GM21423 (cell line): ENCODE measurements at regions not wholly inside any gene's neighbourhood (a gene's known extent, or its start where the extent isn't known, plus 50 kb on each side); places are given as distances from the start of the nearest gene placed in this dataset.
"Not testable (repeated sequence)": the region's sequence is repeated elsewhere in the genome, so short reads cannot be mapped to it uniquely, and the experiment has no call there.

Experiments used
- ATAC-seq: cut with Tn5 transposase; IDR thresholded peaks from one replicate; pipeline ENCODE4 v1.9.1; 2021; ENCODE audit warnings: mild to moderate bottlenecking, moderate library complexity; ENCODE audit not compliant: unreplicated experiment

DNA sequence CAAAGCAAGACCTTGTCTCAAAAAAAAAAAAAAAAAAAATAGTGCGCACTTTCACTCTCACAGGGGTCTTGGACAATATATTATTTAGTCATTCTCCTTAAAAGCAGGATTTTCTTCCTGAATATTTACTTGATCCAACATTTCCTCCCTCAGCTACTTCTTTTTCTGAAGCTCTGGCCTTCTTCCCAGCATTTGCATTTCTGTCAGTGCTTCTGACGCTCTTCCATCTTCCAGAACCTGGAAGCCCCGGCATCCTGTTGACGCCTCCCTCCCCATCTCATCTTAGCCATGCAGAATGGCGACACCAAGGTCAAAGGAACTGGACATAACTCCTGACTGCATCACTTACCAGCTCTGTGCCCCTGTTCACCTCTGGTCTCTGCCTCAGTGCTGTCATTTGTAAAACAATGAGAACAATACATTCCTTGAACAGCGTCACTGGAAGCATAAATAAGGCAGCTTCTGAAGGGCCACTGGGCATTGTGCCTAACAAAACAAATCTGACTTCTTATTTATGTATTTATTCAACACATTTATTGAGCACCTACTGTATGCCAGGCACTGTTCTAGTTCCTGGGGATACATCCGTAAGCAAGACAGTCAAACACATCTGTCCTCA, 90.9 kb upstream of the MDM1 start:
- no peak for ATAC-seq

DNA sequence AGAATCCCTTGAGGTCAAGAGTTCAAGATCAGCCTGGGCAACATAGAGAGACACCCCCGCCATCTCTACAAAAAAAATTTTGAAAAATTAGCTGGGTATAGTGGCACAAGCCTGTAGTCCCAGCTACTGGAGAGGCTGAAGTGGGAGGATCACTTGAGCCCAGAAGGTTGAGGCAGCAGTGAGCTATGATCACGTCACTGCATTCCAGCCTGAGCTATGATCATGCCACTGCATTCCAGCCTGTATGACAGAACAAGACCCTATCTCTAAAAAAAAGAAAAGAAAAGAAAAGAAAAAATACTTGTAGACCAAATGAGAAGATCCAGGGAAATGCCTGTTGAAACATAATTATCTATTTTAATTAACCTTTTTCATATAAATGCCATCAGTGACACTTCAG, 93.8 kb upstream of the MDM1 start:
- ATAC-seq: no peak

DNA sequence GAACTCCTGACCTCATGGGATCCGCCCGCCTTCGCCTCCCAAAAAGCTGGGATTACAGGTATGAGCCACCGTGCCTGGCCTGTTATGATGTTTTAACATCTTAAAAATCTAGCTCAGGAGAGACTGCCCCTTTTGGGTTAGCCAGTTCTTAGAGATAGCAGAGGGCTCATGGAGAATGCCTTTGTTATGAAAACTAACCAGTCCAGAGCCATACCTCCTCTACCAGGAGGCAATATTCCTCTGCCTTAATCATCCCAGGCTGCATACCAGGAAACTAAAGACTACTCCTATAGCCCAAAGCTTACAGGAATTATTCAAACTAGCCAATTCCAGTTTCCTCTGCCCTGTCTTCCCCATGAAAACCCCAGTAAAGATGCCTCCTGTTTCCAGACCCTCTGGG, 96.0 kb upstream of the MDM1 start:
- ATAC-seq: no peak

DNA sequence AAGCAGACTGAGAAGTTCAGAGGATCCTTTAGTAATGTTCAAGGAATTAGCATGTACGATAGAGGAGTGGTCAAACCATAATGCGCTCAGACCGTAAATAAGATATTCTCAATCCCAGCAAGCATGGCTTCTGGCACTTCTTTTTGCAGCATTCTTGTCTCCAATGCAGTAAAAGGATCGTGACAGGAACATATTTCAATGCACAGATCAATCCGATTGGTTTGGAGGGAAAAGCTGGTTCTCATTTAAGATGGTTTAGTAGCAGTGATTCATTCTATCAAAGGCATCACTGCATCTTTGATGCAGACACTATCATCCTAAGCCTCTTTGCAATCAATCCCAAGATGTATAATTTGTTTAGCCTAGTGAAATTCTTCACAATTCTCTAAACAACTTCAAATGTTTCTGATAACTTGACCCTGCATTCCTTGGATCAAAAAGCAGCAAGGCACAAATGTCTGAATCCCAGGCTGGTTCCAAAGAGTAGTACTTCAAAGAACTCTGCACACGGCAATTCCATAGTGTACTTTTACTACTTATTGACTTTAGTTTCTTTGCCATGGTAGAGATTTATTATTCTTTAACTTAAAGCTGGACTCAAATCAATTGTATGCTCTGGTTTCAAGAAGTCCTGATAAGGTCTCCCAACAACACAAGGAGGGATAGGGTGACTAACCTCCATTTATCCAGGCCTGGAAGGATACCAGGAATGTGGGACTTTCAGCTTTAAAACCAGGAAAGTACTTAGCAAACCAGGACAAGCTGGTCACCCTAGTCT, 96.8 kb upstream of the MDM1 start:
- no peak for ATAC-seq

DNA sequence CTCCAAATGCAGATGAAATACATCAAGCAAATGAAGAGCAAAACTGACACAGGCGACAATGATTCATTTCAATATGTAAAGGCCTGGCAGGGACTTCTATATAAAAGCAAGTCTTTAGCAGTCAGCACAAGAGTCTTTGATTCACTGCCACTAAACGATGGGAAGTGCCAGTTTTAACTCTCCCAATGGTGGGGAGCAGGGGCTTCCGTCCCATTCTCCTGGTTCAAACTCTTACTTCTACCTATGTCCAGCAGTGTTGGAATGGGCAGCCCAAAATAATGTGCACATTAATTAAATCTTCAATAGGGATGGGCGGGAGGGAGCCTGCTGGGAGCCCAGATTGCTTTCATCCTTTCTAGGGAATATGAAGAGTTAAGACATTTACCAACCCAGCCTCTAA, 97.5 kb upstream of the MDM1 start:
- no peak for ATAC-seq

DNA sequence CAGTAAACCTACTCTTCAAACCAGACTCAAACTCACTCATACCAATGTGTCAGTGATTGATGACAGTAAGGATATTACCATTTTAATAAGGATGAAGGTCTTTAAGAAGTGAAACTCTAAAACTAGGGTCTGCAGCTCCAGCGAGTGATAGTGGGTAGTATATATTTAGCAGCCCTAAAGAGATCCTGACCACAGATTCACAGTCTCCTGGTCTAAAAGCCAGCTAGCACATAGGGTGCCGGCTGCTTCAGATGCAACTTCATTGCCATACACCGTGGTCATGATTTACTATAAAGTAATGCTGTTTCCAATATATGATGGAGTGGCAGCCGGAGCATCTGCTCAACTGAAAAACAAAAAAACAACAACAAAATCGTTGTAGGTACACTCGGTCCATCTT, 99.6 kb upstream of the MDM1 start:
- no peak for ATAC-seq

DNA sequence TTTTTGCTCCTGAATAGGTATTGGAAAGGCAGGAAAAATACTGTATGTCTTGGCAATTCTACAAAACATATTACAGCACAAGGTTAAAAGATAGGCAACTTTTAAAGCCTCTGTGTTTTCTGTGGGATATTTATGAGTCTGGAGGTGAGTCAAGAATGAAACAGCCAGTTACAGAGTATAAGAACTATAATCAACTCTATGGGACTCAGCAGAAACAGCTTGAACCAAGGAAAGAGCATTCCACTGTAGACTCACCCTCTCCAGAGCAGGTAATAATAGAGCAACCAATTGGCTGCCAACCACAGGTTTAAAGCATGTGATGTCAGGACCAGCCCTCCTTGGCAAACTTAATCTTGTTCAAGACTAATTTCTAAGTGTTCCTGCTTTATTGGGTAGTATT, 100.5 kb upstream of the MDM1 start:
- no peak for ATAC-seq

DNA sequence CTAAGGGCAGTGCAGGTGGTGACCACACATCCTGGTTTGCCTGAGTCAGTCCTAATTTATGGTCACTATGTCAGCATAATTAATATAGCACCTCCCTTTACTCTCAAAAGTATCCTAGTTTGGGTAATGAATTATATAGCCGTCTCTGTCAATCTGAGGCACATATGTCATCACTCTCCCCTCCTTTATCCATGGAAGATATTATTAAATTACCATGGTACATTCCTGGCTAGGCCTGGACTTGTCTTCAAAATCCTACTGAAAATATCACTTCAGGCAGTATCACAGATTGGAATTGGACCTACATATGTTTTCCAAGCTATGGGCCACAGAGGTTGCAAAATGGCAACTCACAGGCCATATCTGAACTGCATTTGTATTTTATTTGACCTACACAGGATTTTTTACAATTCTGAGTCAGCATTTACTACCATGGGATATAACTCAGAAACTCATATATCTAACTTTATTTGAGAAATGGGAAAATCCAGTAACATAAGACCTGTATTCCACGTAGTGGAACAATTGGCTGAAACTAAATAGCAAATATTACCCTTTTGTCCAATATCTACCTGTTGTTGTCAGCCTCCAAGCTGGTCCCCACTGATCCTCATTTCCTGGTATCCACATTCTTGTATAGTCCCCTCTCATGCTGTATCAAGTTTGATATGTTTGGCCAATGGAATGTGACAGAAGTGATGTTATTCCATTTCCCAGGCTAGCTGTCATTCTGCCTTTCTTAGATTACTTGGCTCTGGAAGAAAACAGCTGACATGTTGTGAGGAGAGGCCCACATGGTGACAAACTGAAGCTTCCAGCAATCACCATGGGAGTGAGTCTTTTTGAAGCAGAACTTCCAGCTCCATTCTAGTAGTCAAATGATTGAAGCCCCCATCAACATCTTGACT, 102.5 kb upstream of the MDM1 start:
- ATAC-seq: no peak

DNA sequence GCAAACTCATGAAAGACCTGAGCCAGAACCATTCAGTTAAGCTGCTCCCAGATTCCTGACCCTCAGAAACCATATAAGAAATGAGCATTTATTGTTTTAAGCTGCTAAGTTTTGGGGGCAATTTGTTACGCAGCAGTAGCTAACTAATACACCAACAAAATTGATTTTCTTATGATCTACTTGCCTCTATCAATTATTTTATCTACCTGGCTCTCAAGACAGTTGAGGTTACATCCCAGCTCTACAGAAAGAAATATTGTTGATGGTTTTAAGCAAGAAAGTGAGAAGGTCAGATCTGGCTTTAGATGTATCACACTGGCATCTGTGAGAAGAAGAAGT, 103.1 kb upstream of the MDM1 start:
- no peak for ATAC-seq

DNA sequence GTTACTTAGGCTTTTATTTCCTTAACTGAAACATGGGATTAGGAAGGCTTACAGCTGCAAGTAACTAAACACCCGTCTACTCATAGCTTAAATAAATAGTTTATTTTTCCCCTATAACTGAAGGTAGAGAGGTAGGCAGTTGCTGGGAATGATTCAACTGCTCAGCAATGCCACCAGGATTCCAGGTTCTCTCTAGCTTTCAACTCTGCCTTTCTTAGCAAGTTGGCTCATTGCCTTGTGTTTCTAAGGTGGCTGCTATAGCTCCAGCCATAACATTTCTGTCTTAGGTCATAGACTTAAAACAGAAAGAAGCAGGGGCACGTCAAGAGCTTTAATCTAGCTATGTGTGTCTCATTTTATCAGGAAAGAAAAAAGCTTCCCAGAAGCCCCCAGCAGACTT, 103.7 kb upstream of the MDM1 start:
- no peak for ATAC-seq

DNA sequence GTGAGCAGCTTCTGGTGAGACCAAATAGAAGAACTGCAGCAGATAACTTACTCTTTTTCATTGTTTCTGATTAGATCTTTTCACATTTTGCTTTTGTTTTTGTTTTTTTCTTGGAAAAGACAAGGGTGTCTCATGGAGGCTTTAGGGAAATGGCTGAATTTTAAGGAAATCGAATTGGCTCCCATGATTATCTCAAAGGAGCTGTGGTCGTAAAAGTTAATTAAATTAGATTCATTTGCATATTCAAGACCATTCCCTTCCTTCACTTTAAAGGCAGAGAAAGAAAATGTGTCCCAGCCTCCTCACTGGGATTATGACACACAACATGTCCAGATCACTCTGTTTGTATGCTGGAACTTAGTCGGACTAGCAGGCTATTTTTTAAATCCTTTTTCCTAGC, 106.4 kb upstream of the MDM1 start:
- ATAC-seq: no peak

DNA sequence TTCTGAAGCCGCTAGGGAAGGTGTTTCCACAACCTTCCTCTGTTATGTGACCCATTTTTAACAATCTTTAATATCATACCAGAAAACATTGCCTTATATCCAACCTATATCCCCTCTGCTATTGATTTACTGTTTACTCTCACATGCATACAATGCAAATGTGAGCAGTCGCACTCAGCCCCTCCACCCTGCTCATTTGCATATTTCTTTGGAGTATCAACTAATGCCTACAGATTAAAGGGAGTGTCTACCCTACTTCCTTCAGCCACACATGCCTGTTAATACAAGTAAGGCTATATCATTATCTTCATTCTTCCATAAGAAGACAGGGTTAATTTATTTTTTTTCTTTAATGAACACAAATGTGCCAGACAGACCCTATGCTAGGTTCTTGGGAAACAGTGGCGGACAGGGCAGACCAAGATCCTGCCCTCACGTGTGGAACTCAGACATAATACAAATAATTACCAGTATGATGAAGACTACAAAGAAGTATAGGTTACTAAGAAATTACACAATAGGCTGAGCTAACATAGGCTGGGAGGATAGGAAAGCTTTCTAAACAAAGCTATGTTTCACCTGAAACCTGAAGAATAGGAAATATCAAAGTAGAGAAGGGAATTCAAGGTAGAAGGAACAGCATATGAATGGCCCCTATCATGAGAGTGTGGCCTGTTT, 107.3 kb upstream of the MDM1 start:
- ATAC-seq: no peak

DNA sequence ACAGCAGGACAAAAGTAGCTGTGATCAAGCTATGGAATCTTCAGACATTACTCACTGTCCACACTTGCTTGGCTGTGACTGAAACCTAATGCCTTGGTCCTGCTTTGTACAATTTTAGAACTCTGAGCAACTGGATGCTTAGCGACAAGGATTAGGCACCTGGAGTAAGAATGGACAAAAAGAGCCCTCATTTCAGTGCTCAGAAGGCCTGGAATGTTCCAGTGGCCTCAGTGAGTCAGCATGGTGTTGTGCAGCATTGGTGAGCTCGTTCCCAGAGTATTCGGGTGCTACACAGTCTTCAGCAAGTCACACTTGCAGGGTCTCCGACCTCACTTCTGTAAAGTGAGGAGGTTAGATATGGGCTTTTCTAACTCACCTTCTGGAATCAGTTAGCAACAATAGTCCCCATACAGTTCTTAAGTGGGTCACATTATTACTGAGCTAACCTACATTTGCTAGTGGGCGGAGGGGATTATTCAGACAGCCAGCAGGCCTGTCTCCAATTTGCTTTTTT, 108.0 kb upstream of the MDM1 start:
- ATAC-seq: no peak

DNA sequence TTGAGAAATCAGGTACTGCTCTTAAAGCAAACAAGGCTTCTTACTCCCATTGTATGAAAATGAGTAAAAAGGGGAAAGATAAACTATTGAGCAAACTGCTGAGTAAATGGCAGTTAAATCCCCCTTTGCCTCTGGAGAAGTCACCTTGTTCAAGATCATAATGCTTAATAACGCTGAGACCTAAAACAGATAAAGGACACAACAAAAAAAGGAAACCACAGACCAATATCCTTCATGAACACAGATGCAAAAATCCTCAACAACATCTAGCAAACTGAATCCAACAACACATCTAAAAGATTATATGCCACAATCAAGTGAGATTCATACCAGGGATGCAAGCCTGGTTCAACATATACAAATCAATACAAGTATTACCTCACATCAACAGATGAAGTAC, 109.0 kb upstream of the MDM1 start:
- no peak for ATAC-seq

DNA sequence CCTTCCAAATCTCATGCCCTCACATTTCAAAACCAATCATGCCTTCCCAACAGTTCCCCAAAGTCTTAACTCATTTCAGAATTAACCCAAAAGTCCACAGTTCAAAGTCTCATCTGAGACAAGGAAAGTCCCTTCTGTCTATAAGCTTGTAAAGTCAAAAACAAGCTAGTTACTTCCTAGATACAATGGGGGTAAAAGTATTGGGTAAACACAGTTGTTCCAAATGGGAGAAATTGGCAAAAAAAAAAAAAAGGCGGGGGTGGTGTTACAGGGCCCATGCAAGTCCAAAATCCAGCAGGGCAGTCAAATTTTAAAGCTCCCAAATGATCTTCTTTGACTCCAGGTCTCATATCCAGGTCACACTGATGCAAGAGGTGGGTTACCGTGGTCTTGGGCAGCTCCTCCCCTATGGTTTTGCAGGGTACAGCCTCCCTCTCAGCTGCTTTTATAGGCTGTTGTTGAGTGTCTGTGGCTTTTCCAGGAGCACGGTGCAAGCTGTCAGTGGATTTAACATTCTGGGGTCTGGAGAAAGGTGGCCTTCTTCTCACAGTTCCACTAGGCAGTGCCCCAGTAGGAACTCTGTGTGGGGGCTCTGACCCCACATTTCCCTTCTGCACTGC, 110.3 kb upstream of the MDM1 start:
- not testable (repeated sequence) for ATAC-seq

DNA sequence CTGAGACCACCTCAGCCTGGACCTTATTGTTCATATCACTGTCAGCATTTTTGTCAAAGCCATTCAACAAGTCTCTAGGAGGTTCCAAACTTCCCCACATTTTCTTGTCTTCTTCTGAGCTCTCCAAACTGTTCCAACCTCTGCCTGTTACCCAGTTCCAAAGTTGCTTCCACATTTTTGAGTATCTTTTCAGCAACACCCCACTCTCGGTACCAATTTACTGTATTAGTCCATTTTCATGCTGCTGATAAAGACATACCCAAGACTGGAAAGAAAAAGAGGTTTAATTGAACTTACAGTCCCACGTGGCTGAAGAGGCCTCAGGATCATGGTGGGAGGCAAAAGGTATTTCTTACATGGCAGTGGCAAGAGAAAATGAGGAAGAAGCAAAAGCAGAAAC, 111.5 kb upstream of the MDM1 start:
- not testable (repeated sequence) for ATAC-seq

DNA sequence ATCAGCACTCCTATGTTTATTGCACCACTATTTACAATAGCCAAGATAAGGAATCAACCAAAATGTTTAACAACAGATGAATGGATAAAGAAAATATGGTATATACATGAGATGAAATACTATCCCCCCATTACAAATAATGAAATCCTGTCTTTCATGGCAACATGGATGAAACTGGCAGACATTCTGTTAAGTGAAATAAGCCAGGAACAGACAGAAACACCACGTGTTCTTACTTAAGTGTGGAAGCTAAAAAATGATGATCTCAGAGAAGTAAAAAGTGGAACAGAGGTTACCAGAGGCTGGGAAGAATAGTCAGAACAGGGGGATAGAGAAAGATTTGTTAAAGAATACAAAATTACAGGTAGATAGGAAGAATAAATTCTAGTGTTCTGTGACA, 113.7 kb upstream of the MDM1 start:
- no peak for ATAC-seq

DNA sequence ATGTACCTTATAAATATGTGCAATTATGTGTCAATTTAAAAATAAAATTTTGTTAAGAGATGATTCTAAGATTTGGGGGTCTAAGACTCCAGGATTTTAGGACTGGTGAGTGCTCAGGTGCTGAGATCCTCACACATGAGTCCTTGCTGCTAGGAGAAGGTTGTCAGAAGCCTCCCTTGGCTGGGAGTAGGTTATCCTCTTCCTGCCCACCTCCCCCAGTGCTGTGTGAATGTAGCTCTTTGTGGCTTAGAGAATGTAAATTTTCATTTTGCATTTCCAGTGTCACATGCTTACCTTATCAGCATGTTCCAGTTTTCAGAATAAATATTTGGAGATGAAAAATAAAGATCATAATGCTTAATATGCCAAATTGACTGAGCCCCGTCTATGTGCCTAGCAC, 114.2 kb upstream of the MDM1 start:
- ATAC-seq: no peak

DNA sequence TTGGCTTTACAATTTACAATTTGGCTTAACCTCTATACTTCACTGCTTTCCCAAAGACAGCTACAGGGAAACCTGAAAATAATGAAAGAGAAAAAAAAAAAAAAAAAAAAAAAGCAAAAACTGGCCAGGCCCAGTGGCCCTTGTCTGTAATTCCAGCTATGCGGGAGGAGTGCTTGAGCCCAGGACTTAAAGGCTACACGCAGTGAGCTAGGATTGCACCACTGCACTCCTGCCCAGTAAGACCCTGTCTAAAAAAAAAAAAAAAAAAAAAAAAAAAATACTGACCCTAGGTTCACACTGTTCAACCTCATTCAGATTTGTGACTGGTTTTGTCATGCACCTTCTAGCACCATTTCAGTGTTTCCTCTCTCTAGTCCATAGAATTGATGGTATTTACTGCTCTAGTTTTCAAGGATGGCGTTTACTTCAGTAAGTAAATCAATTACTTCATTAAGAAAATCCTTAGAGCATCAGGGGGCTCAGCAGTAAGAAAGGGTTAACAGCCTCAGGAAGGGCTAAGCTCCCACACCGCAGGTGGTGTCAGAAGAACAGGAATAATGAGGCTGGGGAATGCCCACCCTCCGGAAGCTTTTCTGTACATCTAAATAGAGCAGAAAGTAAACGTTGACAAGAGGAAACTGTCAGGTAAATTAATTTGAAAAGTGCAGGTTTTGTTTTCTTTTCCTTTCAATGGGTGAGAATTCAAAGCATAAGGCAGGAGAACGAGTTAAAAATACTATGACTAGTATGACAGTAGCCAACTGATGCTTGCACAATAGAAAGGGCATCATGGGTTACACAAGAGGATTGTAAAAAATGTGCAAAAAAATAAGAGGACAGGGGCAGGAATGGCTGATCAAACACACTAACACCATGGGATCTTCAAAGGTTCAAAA, 115.0 kb upstream of the MDM1 start:
- no peak for ATAC-seq

DNA sequence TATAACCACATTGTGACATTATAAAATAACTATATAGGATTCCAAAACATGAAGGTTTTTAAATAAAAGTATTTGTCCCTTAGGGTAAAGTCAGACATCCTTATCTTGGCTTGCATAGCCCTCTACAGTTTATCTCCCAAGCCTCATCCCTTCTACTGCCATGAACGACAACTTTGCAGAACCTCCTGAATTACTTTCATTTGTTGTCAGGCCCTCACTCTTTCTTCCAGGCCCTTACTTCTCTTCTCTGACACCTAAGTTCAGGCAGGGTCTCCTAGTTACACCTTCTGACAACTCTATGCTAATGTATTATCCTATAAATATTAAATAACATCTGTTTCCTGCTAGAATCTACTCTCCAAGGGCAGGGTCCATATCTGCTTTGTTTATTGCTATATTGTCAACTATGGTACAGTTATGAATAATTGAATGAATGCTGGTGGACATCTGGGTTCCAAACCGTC, 115.7 kb upstream of the MDM1 start:
- ATAC-seq: no peak
